ENCODE measurements at regions not wholly inside any gene's neighbourhood (a gene's known extent, or its start where the extent isn't known, plus 50 kb on each side); places are given as distances from the start of the nearest gene placed in this dataset.

DNA sequence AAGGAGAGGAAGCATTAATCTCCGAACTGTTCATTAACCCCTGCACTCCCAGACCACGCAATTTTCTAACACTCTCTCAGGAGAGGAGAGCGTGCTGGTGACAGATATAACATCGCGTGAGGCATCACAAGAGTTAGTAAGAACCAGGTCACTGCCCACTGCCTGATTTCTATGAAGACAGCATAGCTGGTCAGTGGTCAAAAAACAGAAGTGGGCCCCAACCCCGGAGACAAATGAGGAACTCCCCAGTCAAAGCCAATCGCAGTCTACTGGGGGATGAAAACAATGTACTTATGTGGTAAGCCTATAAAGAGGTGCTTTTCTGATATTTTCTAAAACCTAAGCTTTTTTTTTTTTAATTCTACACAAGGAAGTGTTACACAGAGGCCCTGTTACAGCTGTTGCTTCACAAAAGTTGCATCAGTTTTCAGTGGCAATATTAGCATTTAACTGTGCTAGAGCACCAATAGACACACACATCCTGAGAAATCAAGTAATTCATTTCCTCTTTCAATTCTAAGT is 231.8 kb upstream of the IRF2BP2 start:
- Histone ChIP-seq H3K4me1 (ENCODE audit: insufficient read depth, low read length) (peaks cover 10% of the 10 kb centered on the region), H3K9ac (ENCODE audit: low read depth, low read length) (no peak overlapping the region), H3K9me3 (ENCODE audit: control insufficient read depth, insufficient read depth, low read length) (peaks cover 6% of the 10 kb centered on the region), H3K36me3 (ENCODE audit: insufficient read depth, low read length) (no peaks in the 10 kb centered on the region)

DNA sequence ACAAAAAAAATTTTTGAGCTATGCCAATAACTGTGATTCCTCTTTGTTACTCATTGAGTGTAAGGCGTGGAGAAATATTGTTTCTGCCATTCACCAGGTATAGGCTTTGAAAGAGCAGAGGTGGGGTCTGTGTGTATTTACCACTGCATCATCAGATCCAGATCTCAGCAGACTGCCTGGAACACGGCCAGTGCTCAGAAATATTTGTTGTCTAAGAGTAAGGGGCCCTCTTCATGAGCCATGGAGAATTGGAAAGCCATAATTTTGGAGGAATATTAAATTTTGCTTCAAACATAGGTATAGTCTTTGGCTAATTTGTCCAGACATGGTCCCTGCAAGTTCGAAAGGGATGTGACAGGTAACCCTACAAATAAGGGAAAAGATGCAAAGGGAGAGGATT is 231.3 kb upstream of the IRF2BP2 start:
- H3K9me3 ChIP-seq (ENCODE audit: control insufficient read depth, insufficient read depth, low read length): peaks cover 6% of the 10 kb centered on the region
- H3K9ac ChIP-seq (ENCODE audit: low read depth, low read length): no peak overlapping the region
- H3K4me1 ChIP-seq (ENCODE audit: insufficient read depth, low read length): peaks cover 10% of the 10 kb centered on the region
- H3K36me3 ChIP-seq (ENCODE audit: insufficient read depth, low read length): no peaks in the 10 kb centered on the region

DNA sequence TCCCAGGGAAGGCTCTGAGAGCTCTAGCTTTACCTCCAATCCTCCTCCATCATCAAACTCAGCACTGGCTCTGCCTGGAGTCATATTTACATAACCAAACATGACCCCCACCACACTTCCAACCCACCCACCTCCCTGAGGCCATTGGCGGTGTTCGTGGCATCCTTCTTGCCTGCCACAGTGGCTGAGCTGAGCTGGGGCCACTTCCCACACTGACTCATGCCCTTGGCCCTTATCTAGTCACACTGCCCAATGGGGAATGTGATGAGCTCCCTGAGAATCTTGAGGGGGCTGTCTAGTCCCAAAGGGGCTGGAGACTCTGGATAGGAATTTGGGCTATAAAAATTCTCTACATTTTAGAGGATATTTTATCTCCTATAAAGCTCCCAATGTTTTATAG is 230.9 kb upstream of the IRF2BP2 start:
- H3K4me1 ChIP-seq (ENCODE audit: insufficient read depth, low read length): peaks cover 10% of the 10 kb centered on the region
- H3K9ac ChIP-seq (ENCODE audit: low read depth, low read length): no peak overlapping the region
- H3K9me3 ChIP-seq (ENCODE audit: control insufficient read depth, insufficient read depth, low read length): peaks cover 6% of the 10 kb centered on the region
- H3K36me3 ChIP-seq (ENCODE audit: insufficient read depth, low read length): no peaks in the 10 kb centered on the region

DNA sequence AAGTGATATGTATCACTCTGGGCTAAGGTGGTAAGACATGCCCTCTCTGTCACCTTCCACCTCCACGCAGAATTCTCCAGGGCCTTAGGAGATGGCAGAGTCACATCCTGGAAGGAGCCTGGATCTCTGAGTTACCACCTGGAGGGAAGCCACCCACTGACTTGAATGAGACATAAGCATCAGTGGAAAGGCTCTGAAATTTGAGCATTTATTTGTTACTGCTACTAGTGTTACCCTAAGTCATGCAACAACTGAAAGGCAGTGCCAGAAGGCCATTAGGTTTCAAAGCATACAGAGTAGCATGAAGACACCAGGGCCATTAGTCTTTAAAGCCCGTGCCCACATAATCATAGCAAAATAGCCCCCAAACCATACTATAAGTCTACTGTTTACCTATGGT is 230.3 kb upstream of the IRF2BP2 start:
- H3K4me1 ChIP-seq (ENCODE audit: insufficient read depth, low read length): peaks cover 10% of the 10 kb centered on the region

DNA sequence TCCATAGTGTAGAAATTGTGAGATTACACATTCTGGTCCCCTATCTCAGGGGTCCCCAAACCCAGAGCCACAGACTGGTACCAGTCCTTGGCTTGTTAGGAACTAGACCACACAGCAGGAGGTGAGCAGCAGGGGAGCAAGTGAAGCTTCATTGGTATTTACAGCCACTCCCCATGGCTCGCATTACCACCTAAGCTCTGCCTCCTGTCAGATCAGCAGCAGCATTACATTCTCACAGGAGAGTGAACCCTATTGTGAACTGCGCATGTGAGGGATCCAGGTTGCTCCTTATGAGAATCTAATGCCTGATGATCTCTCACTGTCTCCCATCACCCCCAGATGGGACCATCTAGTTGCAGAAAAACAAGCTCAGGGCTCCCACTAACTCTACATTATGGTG is 229.7 kb upstream of the IRF2BP2 start:
- peaks cover 6% of the 10 kb centered on the region for H3K9me3 ChIP-seq (ENCODE audit: control insufficient read depth, insufficient read depth, low read length)
- H3K9ac ChIP-seq (ENCODE audit: low read depth, low read length): no peak overlapping the region
- no peaks in the 10 kb centered on the region for H3K36me3 ChIP-seq (ENCODE audit: insufficient read depth, low read length)
- H3K4me1 ChIP-seq (ENCODE audit: insufficient read depth, low read length): peaks cover 4% of the 10 kb centered on the region; the same call in 1 of the 2 replicates

More for the DNA sequence above, 230.3 kb upstream of the IRF2BP2 start:
- peaks cover 6% of the 10 kb centered on the region for H3K9me3 ChIP-seq (ENCODE audit: control insufficient read depth, insufficient read depth, low read length)
- no peak overlapping the region for H3K9ac ChIP-seq (ENCODE audit: low read depth, low read length)
- H3K36me3 ChIP-seq (ENCODE audit: insufficient read depth, low read length): no peaks in the 10 kb centered on the region

DNA sequence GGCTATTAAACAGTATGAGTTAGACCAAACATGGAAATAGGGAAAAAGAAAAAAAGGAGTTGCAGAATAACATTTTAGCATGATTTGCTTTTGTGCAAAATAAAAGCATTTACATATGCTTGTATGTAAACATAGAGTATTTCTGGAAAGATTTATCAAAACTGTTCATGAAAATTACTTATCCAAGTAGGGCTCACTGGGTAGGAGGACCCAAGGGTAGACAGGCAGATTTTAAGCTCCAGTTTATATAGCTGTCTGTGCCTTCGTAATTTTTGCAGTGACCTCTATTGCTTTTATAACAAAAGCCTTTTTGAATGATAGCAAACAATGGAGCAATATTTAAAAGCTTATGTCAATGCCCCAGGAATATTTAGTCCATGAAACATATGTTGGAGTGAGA is 228.8 kb upstream of the IRF2BP2 start:
- H3K4me1 ChIP-seq (ENCODE audit: insufficient read depth, low read length): no peaks in the 10 kb centered on the region
- H3K9me3 ChIP-seq (ENCODE audit: control insufficient read depth, insufficient read depth, low read length): peaks cover 6% of the 10 kb centered on the region
- no peaks in the 10 kb centered on the region for H3K36me3 ChIP-seq (ENCODE audit: insufficient read depth, low read length)
- H3K9ac ChIP-seq (ENCODE audit: low read depth, low read length): no peak overlapping the region

DNA sequence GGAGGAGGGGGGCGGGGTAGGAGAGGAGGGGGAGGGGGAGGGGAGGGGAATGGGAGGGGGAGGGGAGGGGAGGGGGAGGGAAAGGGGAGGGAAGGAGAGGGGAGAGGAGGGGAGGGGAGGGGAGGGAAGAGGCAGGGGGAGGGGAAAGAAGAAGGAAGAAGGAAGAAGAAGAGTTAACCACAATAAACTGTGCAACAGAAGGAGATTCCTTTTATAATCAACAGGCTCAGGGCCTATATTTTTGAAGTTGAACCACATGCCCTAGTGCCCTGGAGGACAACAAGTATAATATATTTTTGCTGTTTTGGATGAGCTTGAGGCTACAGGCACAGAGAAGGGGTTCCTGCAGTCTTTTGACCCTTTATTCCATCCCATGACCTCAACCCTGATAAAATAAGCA is 228.2 kb upstream of the IRF2BP2 start:
- peaks cover 6% of the 10 kb centered on the region for H3K9me3 ChIP-seq (ENCODE audit: control insufficient read depth, insufficient read depth, low read length)
- no peaks in the 10 kb centered on the region for H3K36me3 ChIP-seq (ENCODE audit: insufficient read depth, low read length)
- no peak overlapping the region for H3K9ac ChIP-seq (ENCODE audit: low read depth, low read length)
- H3K4me1 ChIP-seq (ENCODE audit: insufficient read depth, low read length): no peaks in the 10 kb centered on the region

DNA sequence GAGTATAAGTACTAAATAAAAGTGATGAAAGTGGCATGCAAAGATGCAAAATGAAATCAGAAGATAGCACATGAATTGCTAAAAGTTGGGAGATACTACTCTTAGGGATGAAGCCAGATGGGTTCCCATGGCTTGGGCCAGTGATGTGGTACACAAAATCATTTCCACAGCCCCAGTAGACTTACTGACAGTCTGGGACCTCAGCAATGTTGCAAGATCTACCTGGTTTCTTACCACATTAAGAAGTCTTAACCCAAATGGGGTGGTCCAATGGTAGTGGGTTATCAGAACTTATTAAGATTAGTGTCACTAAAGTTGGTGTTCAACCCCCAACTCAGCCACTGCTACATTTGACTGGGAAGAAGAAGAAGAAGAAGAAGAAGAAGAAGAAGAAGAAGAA is 227.7 kb upstream of the IRF2BP2 start:
- H3K4me1 ChIP-seq (ENCODE audit: insufficient read depth, low read length): no peaks in the 10 kb centered on the region
- no peaks in the 10 kb centered on the region for H3K36me3 ChIP-seq (ENCODE audit: insufficient read depth, low read length)
- H3K9ac ChIP-seq (ENCODE audit: low read depth, low read length): no peak overlapping the region
- H3K9me3 ChIP-seq (ENCODE audit: control insufficient read depth, insufficient read depth, low read length): peaks cover 6% of the 10 kb centered on the region

DNA sequence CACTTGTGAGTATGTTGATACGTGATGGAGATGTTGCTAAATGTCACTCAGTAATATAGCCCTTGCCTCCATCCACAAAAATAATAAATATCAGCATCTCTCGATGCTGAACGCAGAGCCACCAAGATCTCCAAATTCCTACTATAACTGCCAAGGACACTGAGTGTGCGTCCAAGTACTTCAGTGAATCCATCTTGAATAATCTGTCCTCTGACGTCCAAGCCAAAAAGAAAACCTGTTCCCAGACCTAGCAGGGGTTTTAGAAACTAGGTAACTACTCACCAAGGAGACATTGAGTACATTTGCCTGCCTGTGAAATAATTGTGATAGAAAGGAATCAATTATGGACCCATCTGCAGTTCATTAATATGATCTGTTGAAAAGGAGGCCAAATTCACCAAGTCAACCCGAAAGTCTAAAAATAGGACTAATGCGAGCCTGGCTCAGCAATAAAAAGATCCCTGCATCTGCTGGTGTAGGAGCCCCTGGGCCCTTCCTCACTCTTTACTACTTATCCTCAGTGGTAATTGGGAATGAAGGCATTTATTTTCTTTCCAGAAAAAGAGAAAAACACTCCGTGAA is 226.9 kb upstream of the IRF2BP2 start:
- Histone ChIP-seq H3K9me3 (ENCODE audit: control insufficient read depth, insufficient read depth, low read length) (peaks cover 6% of the 10 kb centered on the region), H3K9ac (ENCODE audit: low read depth, low read length) (no peak overlapping the region), H3K4me1 (ENCODE audit: insufficient read depth, low read length) (no peaks in the 10 kb centered on the region), H3K36me3 (ENCODE audit: insufficient read depth, low read length) (no peaks in the 10 kb centered on the region)

DNA sequence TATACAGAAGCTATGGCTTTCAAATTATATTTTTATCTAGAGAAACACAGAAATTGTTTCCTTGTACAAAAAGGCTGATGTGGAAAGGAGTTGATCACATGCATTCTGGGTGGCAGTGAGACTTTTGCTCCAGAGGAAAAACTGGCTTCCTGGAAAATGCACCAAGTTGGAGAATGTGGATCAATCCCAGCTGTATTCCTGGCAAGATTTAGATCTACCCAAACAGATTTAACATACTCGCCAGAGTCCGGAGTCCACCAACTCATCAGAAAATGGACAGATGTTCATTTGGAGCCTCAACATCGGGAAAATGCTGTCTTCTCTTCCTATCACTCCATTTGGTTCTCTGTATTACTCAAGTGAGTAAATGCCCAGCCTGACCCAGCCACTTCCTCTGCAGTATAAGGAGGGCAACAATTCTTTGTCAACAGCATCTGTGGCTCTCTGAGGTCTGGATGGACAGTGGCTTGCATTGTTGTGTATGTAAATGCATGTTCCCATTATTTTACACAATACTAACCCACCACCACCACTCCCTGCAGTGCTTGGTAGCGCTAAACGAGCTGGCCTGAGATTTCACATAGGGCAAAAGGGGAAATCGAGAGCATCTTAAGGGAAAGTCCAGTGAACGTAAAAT is 226.2 kb upstream of the IRF2BP2 start:
- H3K9ac ChIP-seq (ENCODE audit: low read depth, low read length): no peak overlapping the region
- H3K36me3 ChIP-seq (ENCODE audit: insufficient read depth, low read length): no peaks in the 10 kb centered on the region
- no peaks in the 10 kb centered on the region for H3K4me1 ChIP-seq (ENCODE audit: insufficient read depth, low read length)
- peaks cover 6% of the 10 kb centered on the region for H3K9me3 ChIP-seq (ENCODE audit: control insufficient read depth, insufficient read depth, low read length)

DNA sequence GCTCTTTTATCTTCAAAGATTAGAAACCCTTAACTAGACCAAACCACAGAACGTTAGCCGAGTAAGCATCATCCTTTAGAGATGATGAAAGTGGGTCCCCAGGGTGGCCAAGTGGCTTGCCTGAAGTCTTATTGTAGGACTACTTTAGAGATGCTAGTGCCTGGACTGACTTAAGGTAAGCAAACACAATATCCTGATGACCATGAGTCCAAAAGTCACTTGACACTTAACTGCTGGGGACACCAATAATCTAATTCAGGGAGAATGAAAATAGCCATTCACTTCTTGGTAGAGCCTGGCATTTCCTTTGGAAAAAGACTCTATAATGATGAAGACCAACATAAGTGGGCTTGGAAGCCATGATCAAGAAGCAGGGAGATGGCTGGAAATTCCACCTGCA is 225.3 kb upstream of the IRF2BP2 start:
- no peaks in the 10 kb centered on the region for H3K4me1 ChIP-seq (ENCODE audit: insufficient read depth, low read length)
- H3K9me3 ChIP-seq (ENCODE audit: control insufficient read depth, insufficient read depth, low read length): peaks cover 5% of the 10 kb centered on the region
- H3K9ac ChIP-seq (ENCODE audit: low read depth, low read length): no peak overlapping the region
- H3K36me3 ChIP-seq (ENCODE audit: insufficient read depth, low read length): no peaks in the 10 kb centered on the region

DNA sequence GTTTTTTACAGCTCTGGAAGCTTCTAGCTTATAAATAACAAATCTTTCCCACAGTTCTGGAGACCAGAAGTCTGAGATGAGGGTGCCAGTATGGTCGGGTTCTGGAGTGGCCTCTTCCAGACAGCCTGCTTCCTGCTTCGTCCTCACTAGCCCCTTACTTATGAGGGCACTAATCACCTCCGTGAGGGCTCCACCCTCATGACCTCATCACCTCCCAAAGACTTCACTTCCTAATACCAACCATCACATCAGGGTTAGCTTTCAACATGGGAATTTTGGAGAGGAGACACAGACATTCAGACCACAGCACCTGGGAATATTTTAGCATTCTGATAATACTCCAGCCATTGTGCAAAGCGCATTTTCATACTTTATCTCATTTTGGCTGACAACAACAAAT is 223.7 kb upstream of the IRF2BP2 start:
- Histone ChIP-seq H3K36me3 (ENCODE audit: insufficient read depth, low read length) (no peaks in the 10 kb centered on the region), H3K4me1 (ENCODE audit: insufficient read depth, low read length) (no peaks in the 10 kb centered on the region), H3K9me3 (ENCODE audit: control insufficient read depth, insufficient read depth, low read length) (no peaks in the 10 kb centered on the region), H3K9ac (ENCODE audit: low read depth, low read length) (no peak overlapping the region)

DNA sequence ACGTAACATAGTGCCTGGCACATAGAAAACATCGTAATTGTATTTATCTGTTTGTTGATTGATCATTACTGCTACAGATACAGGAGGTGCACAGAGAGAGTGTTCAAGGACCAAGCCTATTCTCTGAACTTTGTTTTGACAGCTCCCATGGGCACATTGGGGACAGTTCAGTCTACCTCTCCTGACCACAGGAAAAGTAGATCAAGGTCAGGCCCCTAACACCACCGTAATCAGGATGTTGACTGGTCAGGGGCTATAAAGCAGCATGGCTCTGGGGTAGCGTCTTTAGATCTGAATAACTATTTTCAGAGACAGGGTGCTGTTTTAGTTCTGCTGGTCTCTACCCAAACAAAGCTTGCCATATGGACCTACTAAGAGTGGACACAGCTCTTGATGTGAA is 223.1 kb upstream of the IRF2BP2 start:
- H3K36me3 ChIP-seq (ENCODE audit: insufficient read depth, low read length): no peaks in the 10 kb centered on the region
- H3K9ac ChIP-seq (ENCODE audit: low read depth, low read length): no peak overlapping the region
- H3K9me3 ChIP-seq (ENCODE audit: control insufficient read depth, insufficient read depth, low read length): no peaks in the 10 kb centered on the region
- H3K4me1 ChIP-seq (ENCODE audit: insufficient read depth, low read length): no peaks in the 10 kb centered on the region

DNA sequence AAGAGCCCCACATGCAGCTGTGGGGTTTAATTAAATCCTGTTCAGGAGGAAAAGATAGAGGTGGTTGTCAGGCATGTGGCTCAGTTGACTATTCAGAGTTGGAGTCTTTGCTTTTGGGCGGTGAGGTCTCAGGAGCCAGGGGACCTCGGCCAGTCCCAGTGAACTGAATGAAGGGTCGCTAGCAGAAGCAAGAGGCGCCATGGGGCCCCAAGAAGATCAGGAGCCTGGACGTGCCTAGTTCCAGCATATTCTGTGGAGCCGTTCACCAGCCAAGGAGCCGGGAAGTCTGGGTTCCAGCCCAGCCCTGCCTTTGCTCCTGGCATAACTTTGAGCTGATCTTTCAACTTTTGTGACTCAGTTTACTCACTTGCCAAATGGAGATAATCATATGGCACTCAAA is 217.7 kb upstream of the IRF2BP2 start:
- no peaks in the 10 kb centered on the region for H3K36me3 ChIP-seq (ENCODE audit: insufficient read depth, low read length)
- H3K9me3 ChIP-seq (ENCODE audit: control insufficient read depth, insufficient read depth, low read length): no peaks in the 10 kb centered on the region
- no peak overlapping the region for H3K9ac ChIP-seq (ENCODE audit: low read depth, low read length)
- H3K4me1 ChIP-seq (ENCODE audit: insufficient read depth, low read length): no peaks in the 10 kb centered on the region

DNA sequence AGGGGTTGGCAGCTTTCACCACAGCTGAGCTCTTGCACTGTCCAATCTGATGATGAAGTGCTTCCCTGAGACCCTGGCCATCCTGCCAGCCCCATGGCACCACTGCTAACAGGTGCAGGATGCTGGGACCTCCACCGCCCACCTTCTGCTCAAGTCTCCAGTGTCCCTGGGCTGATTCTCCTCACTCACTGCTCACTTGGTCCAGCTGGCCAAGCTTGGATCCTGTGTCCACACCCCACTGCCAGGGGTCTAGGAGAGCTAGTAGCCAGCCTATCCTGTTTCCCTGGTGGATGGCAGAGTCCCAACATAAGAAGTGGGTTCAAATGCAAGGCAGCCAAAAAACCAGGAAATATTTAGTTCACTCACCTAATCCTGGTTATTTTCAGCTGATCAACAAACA is 217.2 kb upstream of the IRF2BP2 start:
- Histone ChIP-seq H3K9me3 (ENCODE audit: control insufficient read depth, insufficient read depth, low read length) (no peaks in the 10 kb centered on the region), H3K36me3 (ENCODE audit: insufficient read depth, low read length) (no peaks in the 10 kb centered on the region), H3K9ac (ENCODE audit: low read depth, low read length) (no peak overlapping the region), H3K4me1 (ENCODE audit: insufficient read depth, low read length) (no peaks in the 10 kb centered on the region)
